NT2/D1 (cell line): ENCODE measurements at regions not wholly inside any gene's neighbourhood (a gene's known extent, or its start where the extent isn't known, plus 50 kb on each side); places are given as distances from the start of the nearest gene placed in this dataset.

ENCODE experiments used
- DNase-seq: peaks from one replicate; pipeline ENCODE4 v3.0.0-alpha.2; 2011; ENCODE audit warnings: low read depth, low spot score
- H3K27me3 ChIP-seq: 2 replicates; pipeline ENCODE4 v1.6.0; 2011; ENCODE audit warnings: mild to moderate bottlenecking; ENCODE audit not compliant: insufficient read length, insufficient read depth
- H3K36me3 ChIP-seq: 2 replicates; pipeline ENCODE4 v1.6.1; 2011; ENCODE audit warnings: mild to moderate bottlenecking, low read length, mixed read lengths; ENCODE audit not compliant: insufficient read depth, insufficient read length
- H3K4me1 ChIP-seq: 2 replicates; pipeline ENCODE4 v1.5.1; 2011; ENCODE audit not compliant: insufficient read depth, insufficient read length
- H3K4me3 ChIP-seq: 2 replicates; pipeline ENCODE4 v1.5.1; 2011; ENCODE audit warnings: low read depth; ENCODE audit not compliant: insufficient read length
- H3K9ac ChIP-seq: 2 replicates; pipeline ENCODE4 v1.6.0; 2011; ENCODE audit warnings: low read depth; ENCODE audit not compliant: insufficient read length
- H3K9me3 ChIP-seq: 2 replicates; pipeline ENCODE4 v1.5.1; 2011; ENCODE audit warnings: mild to moderate bottlenecking, low read length; ENCODE audit not compliant: insufficient read depth
- SUZ12 ChIP-seq: IDR thresholded peaks from 2 replicates; pipeline ENCODE4 v1.6.1; 2011; ENCODE audit not compliant: insufficient read length, insufficient read depth; ENCODE audit errors: extremely low read depth
- YY1 ChIP-seq: IDR thresholded peaks from 2 replicates; pipeline ENCODE4 v1.6.1; 2011; ENCODE audit not compliant: insufficient read length, insufficient read depth
- ZNF274 ChIP-seq: IDR thresholded peaks from 2 replicates; pipeline ENCODE4 v1.6.1; 2011; ENCODE audit warnings: mild to moderate bottlenecking, low read depth, low read length

GRCh38 chr18:29007986-29008654 lies 831.2 kb upstream of the CDH2 start:
- no peak for DNase-seq
- Histone ChIP-seq H3K27me3 (no peaks in the 10 kb centered on the region), H3K4me1 (no peaks in the 10 kb centered on the region), H3K9ac (no peak overlapping the region), H3K4me3 (no peak overlapping the region), H3K9me3 (no peaks in the 10 kb centered on the region), H3K36me3 (no peaks in the 10 kb centered on the region)
- TF ChIP-seq ZNF274 (no peak), SUZ12 (no peak), YY1 (no peak)

- TF ChIP-seq ZNF274 (no peak), SUZ12 (no peak), YY1 (no peak)
- Histone ChIP-seq H3K27me3 (no peaks in the 10 kb centered on the region), H3K36me3 (no peaks in the 10 kb centered on the region), H3K4me3 (no peak overlapping the region), H3K9ac (no peak overlapping the region), H3K4me1 (no peaks in the 10 kb centered on the region), H3K9me3 (no peaks in the 10 kb centered on the region)
- DNase-seq: no peak
Observed at GRCh38 chr18:29004921-29005320, 828.0 kb upstream of the CDH2 start.

GRCh38 chr18:29003194-29003593 lies 826.3 kb upstream of the CDH2 start:
- H3K9me3 ChIP-seq: no peaks in the 10 kb centered on the region
- H3K4me1 ChIP-seq: no peaks in the 10 kb centered on the region
- TF ChIP-seq ZNF274 (no peak), YY1 (no peak), SUZ12 (no peak)
- H3K9ac ChIP-seq: no peak overlapping the region
- no peaks in the 10 kb centered on the region for H3K36me3 ChIP-seq
- H3K27me3 ChIP-seq: no peaks in the 10 kb centered on the region
- H3K4me3 ChIP-seq: no peak overlapping the region
- no peak for DNase-seq

GRCh38 chr18:29002747-29003146 lies 825.8 kb upstream of the CDH2 start:
- no peaks in the 10 kb centered on the region for H3K27me3 ChIP-seq
- H3K9ac ChIP-seq: no peak overlapping the region
- H3K4me1 ChIP-seq: no peaks in the 10 kb centered on the region
- TF ChIP-seq YY1: no peak
- no peak for TF ChIP-seq ZNF274
- no peak for TF ChIP-seq SUZ12
- no peaks in the 10 kb centered on the region for H3K36me3 ChIP-seq
- DNase-seq: no peak
- H3K4me3 ChIP-seq: no peak overlapping the region
- no peaks in the 10 kb centered on the region for H3K9me3 ChIP-seq

- Histone ChIP-seq H3K36me3 (no peaks in the 10 kb centered on the region), H3K4me3 (no peak overlapping the region), H3K9me3 (no peaks in the 10 kb centered on the region), H3K9ac (no peak overlapping the region), H3K4me1 (no peaks in the 10 kb centered on the region), H3K27me3 (no peaks in the 10 kb centered on the region)
- TF ChIP-seq YY1: no peak
- TF ChIP-seq SUZ12: no peak
- TF ChIP-seq ZNF274: no peak
- no peak for DNase-seq
Observed at GRCh38 chr18:28999726-29000125, 822.8 kb upstream of the CDH2 start.

GRCh38 chr18:28995319-28995718 lies 818.4 kb upstream of the CDH2 start:
- no peak for DNase-seq
- Histone ChIP-seq H3K9ac (no peak overlapping the region), H3K9me3 (no peaks in the 10 kb centered on the region), H3K27me3 (no peaks in the 10 kb centered on the region), H3K4me3 (no peak overlapping the region), H3K36me3 (no peaks in the 10 kb centered on the region), H3K4me1 (no peaks in the 10 kb centered on the region)
- TF ChIP-seq ZNF274 (no peak), YY1 (no peak), SUZ12 (no peak)

- TF ChIP-seq ZNF274 (no peak), SUZ12 (no peak), YY1 (no peak)
- no peak for DNase-seq
- H3K36me3 ChIP-seq: no peaks in the 10 kb centered on the region
- no peaks in the 10 kb centered on the region for H3K4me1 ChIP-seq
- H3K27me3 ChIP-seq: no peaks in the 10 kb centered on the region
- no peaks in the 10 kb centered on the region for H3K9me3 ChIP-seq
- H3K9ac ChIP-seq: no peak overlapping the region
- no peak overlapping the region for H3K4me3 ChIP-seq
Observed at GRCh38 chr18:28984731-28985130, 807.8 kb upstream of the CDH2 start.

GRCh38 chr18:28974504-28974903 lies 797.6 kb upstream of the CDH2 start:
- no peaks in the 10 kb centered on the region for H3K36me3 ChIP-seq
- no peak overlapping the region for H3K4me3 ChIP-seq
- H3K27me3 ChIP-seq: no peaks in the 10 kb centered on the region
- TF ChIP-seq SUZ12: no peak
- no peak for TF ChIP-seq ZNF274
- TF ChIP-seq YY1: no peak
- no peaks in the 10 kb centered on the region for H3K9me3 ChIP-seq
- no peak for DNase-seq
- H3K9ac ChIP-seq: no peak overlapping the region
- H3K4me1 ChIP-seq: no peaks in the 10 kb centered on the region
